NCI-H2196 treated with DMSO at 0.1 percent for 48 hours (cell line): ENCODE measurements at regions not wholly inside any gene's neighbourhood (a gene's known extent, or its start where the extent isn't known, plus 50 kb on each side); places are given as distances from the start of the nearest gene placed in this dataset.

ENCODE experiments used
- DNase-seq: peaks from one replicate; lab custom pipeline; 2025; ENCODE audit not compliant: unreplicated experiment; lab: John Stamatoyannopoulos, UW

GRCh38 chr14:62632771-62633170 lies 412.5 kb downstream of the KCNH5 start:
- DNase-seq = no peak

- DNase-seq = no peak
Measured at GRCh38 chr14:62645649-62646048, 399.6 kb downstream of the KCNH5 start.
